ENCODE measurements at regions not wholly inside any gene's neighbourhood (a gene's known extent, or its start where the extent isn't known, plus 50 kb on each side); places are given as distances from the start of the nearest gene placed in this dataset.

DNA sequence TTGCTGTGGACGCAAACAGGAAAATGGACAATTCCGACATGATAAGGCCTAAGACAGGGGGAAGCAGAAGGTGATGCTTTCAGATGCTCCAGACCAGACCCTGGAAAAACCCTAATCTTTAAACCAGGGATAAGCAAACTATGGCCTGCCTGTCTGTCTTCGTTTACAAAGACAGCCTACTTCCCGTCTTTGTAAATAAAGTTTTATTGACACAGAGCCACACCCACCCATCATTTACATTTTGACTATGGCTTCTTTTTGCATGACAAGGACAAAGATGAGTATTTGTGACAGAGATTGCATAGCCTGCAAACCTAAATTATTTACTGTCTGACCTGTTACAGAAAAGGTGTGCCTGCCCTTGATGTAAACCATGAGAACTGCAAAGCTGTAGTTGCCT lies 177.9 kb downstream of the WSCD1 start:
- no peak for TF ChIP-seq POLR2A (IDR thresholded peaks at IDR 0.05)
- TF ChIP-seq, protein P1, sequence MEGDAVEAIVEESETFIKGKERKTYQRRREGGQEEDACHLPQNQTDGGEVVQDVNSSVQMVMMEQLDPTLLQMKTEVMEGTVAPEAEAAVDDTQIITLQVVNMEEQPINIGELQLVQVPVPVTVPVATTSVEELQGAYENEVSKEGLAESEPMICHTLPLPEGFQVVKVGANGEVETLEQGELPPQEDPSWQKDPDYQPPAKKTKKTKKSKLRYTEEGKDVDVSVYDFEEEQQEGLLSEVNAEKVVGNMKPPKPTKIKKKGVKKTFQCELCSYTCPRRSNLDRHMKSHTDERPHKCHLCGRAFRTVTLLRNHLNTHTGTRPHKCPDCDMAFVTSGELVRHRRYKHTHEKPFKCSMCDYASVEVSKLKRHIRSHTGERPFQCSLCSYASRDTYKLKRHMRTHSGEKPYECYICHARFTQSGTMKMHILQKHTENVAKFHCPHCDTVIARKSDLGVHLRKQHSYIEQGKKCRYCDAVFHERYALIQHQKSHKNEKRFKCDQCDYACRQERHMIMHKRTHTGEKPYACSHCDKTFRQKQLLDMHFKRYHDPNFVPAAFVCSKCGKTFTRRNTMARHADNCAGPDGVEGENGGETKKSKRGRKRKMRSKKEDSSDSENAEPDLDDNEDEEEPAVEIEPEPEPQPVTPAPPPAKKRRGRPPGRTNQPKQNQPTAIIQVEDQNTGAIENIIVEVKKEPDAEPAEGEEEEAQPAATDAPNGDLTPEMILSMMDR (IDR thresholded peaks at IDR 0.05), result no peak

Measured in lower leg skin (tissue), 3 donors.